PC-3 (cell line): ENCODE measurements at regions not wholly inside any gene's neighbourhood (a gene's known extent, or its start where the extent isn't known, plus 50 kb on each side); places are given as distances from the start of the nearest gene placed in this dataset.

Experiments used
- ATAC-seq: fragments of 200-7000 bp; cut with Tn5 transposase; 2 replicates; pipeline ENCODE4 v1.9.1; 2020; ENCODE audit warnings: mild to moderate bottlenecking, moderate library complexity
- BruUV-seq: library from RNA; stranded (reverse); fragments of 400-500 nt; replicated peaks from 2 replicates; lab custom pipeline; 2021; lab: Mats Ljungman, UMichigan
- CTCF ChIA-PET: fragments of 300-600 bp; sonication (Branson Sonifier 250); formaldehyde crosslinking; loops from one replicate; lab custom pipeline; 2022; ENCODE audit warnings: antibody characterized with exemption; lab: Charles Lee
- POLR2A ChIA-PET: fragments of 300-600 bp; sonication (Branson Sonifier 250); formaldehyde crosslinking; loops from one replicate; lab custom pipeline; 2022; ENCODE audit warnings: antibody characterized with exemption; ENCODE audit not compliant: unreplicated experiment; lab: Charles Lee
- DNase-seq: peaks from one replicate; pipeline ENCODE4 v3.0.0-alpha.2; 2015
- H2AFZ ChIP-seq: fragments of 300-600 bp; sonication (generic); 2 replicates; pipeline ENCODE4 v1.6.0; 2016; ENCODE audit warnings: antibody characterized with exemption, low read length
- H3F3A ChIP-seq: fragments of 300-600 bp; sonication (generic); one replicate; pipeline ENCODE4 v1.6.0; 2017; ENCODE audit warnings: antibody characterized with exemption, low read length, control low read depth, mild to moderate bottlenecking; ENCODE audit not compliant: unreplicated experiment
- H3K27ac ChIP-seq: fragments of 300-600 bp; sonication (generic); 2 replicates; pipeline ENCODE4 v1.5.1; 2016; ENCODE audit warnings: mild to moderate bottlenecking, low read length
- H3K27me3 ChIP-seq: fragments of 300-600 bp; sonication (generic); 2 replicates; pipeline ENCODE4 v1.6.1; 2016; ENCODE audit warnings: low read length, mixed read lengths
- H3K36me3 ChIP-seq: fragments of 300-600 bp; sonication (generic); 2 replicates; pipeline ENCODE4 v1.6.1; 2016; ENCODE audit warnings: low read depth, mixed run types, low read length, mixed read lengths
- H3K4me1 ChIP-seq: fragments of 300-600 bp; sonication (generic); 2 replicates; pipeline ENCODE4 v1.5.1; 2016; ENCODE audit warnings: low read length; ENCODE audit not compliant: insufficient read depth
- H3K4me2 ChIP-seq: fragments of 300-600 bp; sonication (generic); 2 replicates; pipeline ENCODE4 v1.6.0; 2016; ENCODE audit warnings: low read length
- H3K4me3 ChIP-seq: fragments of 300-600 bp; sonication (generic); 2 replicates; pipeline ENCODE4 v1.5.1; 2016; ENCODE audit warnings: mild to moderate bottlenecking, low read length, mixed read lengths
- H3K79me2 ChIP-seq: fragments of 300-600 bp; sonication (generic); 2 replicates; pipeline ENCODE4 v1.6.1; 2017; ENCODE audit warnings: low read length, mixed read lengths
- H3K9ac ChIP-seq: fragments of 300-600 bp; sonication (generic); 2 replicates; pipeline ENCODE4 v1.6.0; 2016; ENCODE audit warnings: mild to moderate bottlenecking, low read length
- H3K9me2 ChIP-seq: fragments of 300-600 bp; sonication (generic); replicated peaks from 2 replicates; pipeline ENCODE4 v1.6.1; 2016; ENCODE audit warnings: mixed run types, low read length, mixed read lengths
- H3K9me3 ChIP-seq: fragments of 300-600 bp; sonication (generic); 2 replicates; pipeline ENCODE4 v1.6.1; 2016; ENCODE audit warnings: low read length, mixed read lengths
- H4K20me1 ChIP-seq: fragments of 300-600 bp; sonication (generic); 2 replicates; pipeline ENCODE4 v1.6.1; 2016; ENCODE audit warnings: low read length, mixed read lengths
- CTCF ChIP-seq: fragments of 300-600 bp; sonication (generic); conservative IDR thresholded peaks from 2 replicates; pipeline ENCODE4 v1.5.1; 2017; ENCODE audit warnings: antibody characterized with exemption, low read depth, mild to moderate bottlenecking, low read length
- EZH2 ChIP-seq: fragments of 300-600 bp; sonication (generic); IDR thresholded peaks from one replicate; pipeline ENCODE4 v1.6.1; 2017; ENCODE audit warnings: antibody characterized with exemption, mild to moderate bottlenecking, low read length; ENCODE audit not compliant: unreplicated experiment
- EZH2phosphoT487 ChIP-seq: fragments of 300-600 bp; sonication (generic); IDR thresholded peaks from 2 replicates; pipeline ENCODE4 v1.6.1; 2018; ENCODE audit warnings: mild to moderate bottlenecking, antibody characterized with exemption, low read length, borderline replicate concordance
- intact Hi-C: fragments of 100-400 bp; cut with micrococcal nuclease; formaldehyde crosslinking; loops from 2 replicates; pipeline ENCODE4 v1.9.0; 2023

DNA sequence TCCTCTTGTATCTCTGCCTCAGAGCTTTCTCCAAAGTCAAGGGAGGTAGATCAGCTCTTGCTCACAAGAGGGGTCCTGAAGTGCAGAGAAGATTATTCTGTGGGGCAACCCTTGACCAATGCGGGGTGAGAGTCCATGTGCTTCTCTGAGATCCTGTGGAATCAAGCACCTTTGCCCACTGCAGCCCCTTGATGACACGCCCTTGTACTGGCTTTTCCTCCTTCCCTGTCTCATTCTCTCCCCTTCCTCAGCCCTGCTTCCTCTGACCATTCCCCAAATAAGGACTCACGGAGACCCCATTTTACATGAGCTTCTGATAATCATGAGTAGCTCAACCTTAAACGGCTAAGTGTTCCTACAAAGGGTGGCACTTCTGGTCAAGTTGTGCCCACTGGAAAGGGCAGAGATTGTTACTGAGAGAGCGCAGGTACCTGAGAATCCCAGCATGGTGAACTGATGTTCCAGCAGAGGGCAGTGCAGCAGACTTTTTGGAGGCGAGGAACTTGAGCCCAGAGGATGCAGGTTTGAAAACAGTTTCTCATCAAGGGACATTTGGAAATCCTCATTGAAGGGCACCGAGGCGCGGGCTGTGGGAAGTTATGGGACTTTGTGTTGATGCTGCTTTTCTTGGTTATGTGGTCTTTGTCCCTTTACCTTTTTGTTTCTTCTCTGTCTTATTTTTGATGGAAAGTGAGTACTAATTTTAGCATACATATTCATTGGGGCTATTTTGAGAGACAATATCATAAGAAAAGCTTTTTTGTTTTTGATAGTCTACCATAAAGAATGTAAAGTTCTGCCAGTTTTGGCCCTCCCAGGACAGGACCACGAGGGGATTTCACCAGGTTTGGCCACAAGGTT lies 201.3 kb downstream of the RBM46 start:
- no TSS peak for BruUV-seq
- Histone ChIP-seq H4K20me1 (no peaks in the 10 kb centered on the region), H3K4me3 (no peak overlapping the region), H3K79me2 (no peaks in the 10 kb centered on the region), H3F3A (no peaks in the 10 kb centered on the region), H3K9me3 (no peaks in the 10 kb centered on the region), H3K9me2 (no peaks in the 10 kb centered on the region), H3K4me2 (no peak overlapping the region), H2AFZ (peak overlapping the region; percentile 31; the same call in 1 of the 2 replicates), H3K36me3 (no peaks in the 10 kb centered on the region), H3K27me3 (no peaks in the 10 kb centered on the region), H3K9ac (no peak overlapping the region), H3K4me1 (no peaks in the 10 kb centered on the region), H3K27ac (no peak overlapping the region)
- intact Hi-C loops: loop anchor here (1.0 to 5.0 kb wide), 4 partner anchors 225 to 389 kb away; no protein-coding TSS in a partner anchor
- ChIA-PET CTCF (interaction anchor here (0.7 kb wide), 1 partner anchor 314 kb away, joined by 3 read pairs; no protein-coding TSS in a partner anchor), POLR2A (no interaction called here)
- DNase-seq: peak; percentile 69
- ATAC-seq: peak; percentile 88
- TF ChIP-seq EZH2 (no peak), CTCF (peak; percentile 81), EZH2phosphoT487 (no peak)

GRCh38 chr4:154983714-154984113 lies 202.6 kb downstream of the RBM46 start:
- Histone ChIP-seq H4K20me1 (no peaks in the 10 kb centered on the region), H3K4me2 (no peak overlapping the region), H3F3A (no peaks in the 10 kb centered on the region), H3K4me3 (no peak overlapping the region), H3K9me3 (no peaks in the 10 kb centered on the region), H3K9me2 (no peaks in the 10 kb centered on the region), H2AFZ (no peak overlapping the region), H3K27me3 (no peaks in the 10 kb centered on the region), H3K36me3 (no peaks in the 10 kb centered on the region), H3K9ac (no peak overlapping the region), H3K27ac (no peak overlapping the region), H3K4me1 (no peaks in the 10 kb centered on the region), H3K79me2 (no peaks in the 10 kb centered on the region)
- TF ChIP-seq EZH2 (no peak), CTCF (no peak), EZH2phosphoT487 (no peak)
- no TSS peak for BruUV-seq
- ATAC-seq: no peak
- intact Hi-C loops: loop anchor here (5.0 kb wide), 1 partner anchor 264 kb away; no protein-coding TSS in a partner anchor
- ChIA-PET POLR2A (no interaction called here), CTCF (no interaction called here)
- no peak for DNase-seq

GRCh38 chr4:154984148-154984547 lies 203.1 kb downstream of the RBM46 start:
- ATAC-seq: no peak
- H3K9ac ChIP-seq: no peak overlapping the region
- no peaks in the 10 kb centered on the region for H3K9me2 ChIP-seq
- intact Hi-C loops: loop anchor here (5.0 kb wide), 1 partner anchor 263 kb away; no protein-coding TSS in a partner anchor
- no peaks in the 10 kb centered on the region for H3K79me2 ChIP-seq
- H3F3A ChIP-seq: no peaks in the 10 kb centered on the region
- no TSS peak for BruUV-seq
- H3K4me1 ChIP-seq: no peaks in the 10 kb centered on the region
- no peaks in the 10 kb centered on the region for H3K27me3 ChIP-seq
- CTCF ChIA-PET: no interaction called here
- no peaks in the 10 kb centered on the region for H3K9me3 ChIP-seq
- no peaks in the 10 kb centered on the region for H3K36me3 ChIP-seq
- POLR2A ChIA-PET: no interaction called here
- no peak overlapping the region for H3K4me3 ChIP-seq
- H3K27ac ChIP-seq: no peak overlapping the region
- H2AFZ ChIP-seq: no peak overlapping the region
- no peak overlapping the region for H3K4me2 ChIP-seq
- H4K20me1 ChIP-seq: no peaks in the 10 kb centered on the region
- no peak for TF ChIP-seq EZH2
- TF ChIP-seq CTCF: no peak
- no peak for TF ChIP-seq EZH2phosphoT487
- DNase-seq: no peak
